Bronchial epithelial cell (primary cell): ENCODE measurements at regions not wholly inside any gene's neighbourhood (a gene's known extent, or its start where the extent isn't known, plus 50 kb on each side); places are given as distances from the start of the nearest gene placed in this dataset.

Source experiments
- DNase-seq: peaks from one replicate; pipeline ENCODE4 v3.0.0-alpha.2; 2010; ENCODE audit warnings: low read depth
- FAIRE-seq: peaks from 2 replicates; lab custom pipeline; 2011; peaks lifted over from hg19 to GRCh38; lab: Jason Lieb, UNC
- H3K27me3 ChIP-seq: 2 replicates; pipeline ENCODE4 v1.5.1; 2011; ENCODE audit warnings: low read length; ENCODE audit not compliant: control insufficient read depth, insufficient read depth
- H3K36me3 ChIP-seq: 2 replicates; pipeline ENCODE4 v1.5.1; 2011; ENCODE audit warnings: low read length; ENCODE audit not compliant: control insufficient read depth, insufficient read depth
- H3K4me3 ChIP-seq: 2 replicates; pipeline ENCODE4 v1.5.1; 2011; ENCODE audit warnings: mild to moderate bottlenecking, low read depth, low read length, control low read depth
- TF ChIP-seq, protein P1 (sequence below): IDR thresholded peaks from 2 replicates; pipeline ENCODE4 v1.5.1; 2011; ENCODE audit warnings: mild to moderate bottlenecking, moderate library complexity, low read length, control low read depth, inconsistent platforms; ENCODE audit not compliant: insufficient read depth, severe bottlenecking

DNA sequence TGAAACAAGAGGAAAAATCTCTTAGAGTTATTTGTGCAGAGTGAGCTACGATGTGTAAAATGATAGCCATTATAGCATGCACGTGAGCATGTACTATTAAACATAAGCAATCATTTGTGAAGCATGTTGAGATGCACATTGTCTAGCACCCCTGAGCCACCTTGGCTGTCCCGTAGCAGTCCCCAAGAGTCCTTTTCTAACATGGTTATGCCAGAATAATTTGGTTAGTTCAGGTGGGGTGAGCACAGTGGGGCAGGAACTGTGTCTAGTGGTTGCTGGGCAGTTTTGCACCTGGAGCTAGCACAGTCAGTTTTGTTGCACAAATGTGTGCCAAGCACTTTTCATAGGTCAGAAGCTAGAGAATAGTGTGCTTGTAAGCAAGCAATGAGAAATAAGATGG lies 809.8 kb downstream of the RNF144A start:
- no peak for DNase-seq
- Histone ChIP-seq H3K4me3 (no peak overlapping the region), H3K27me3 (no peaks in the 10 kb centered on the region), H3K36me3 (no peaks in the 10 kb centered on the region)
- FAIRE-seq: peak; percentile 32
- TF ChIP-seq, protein P1, sequence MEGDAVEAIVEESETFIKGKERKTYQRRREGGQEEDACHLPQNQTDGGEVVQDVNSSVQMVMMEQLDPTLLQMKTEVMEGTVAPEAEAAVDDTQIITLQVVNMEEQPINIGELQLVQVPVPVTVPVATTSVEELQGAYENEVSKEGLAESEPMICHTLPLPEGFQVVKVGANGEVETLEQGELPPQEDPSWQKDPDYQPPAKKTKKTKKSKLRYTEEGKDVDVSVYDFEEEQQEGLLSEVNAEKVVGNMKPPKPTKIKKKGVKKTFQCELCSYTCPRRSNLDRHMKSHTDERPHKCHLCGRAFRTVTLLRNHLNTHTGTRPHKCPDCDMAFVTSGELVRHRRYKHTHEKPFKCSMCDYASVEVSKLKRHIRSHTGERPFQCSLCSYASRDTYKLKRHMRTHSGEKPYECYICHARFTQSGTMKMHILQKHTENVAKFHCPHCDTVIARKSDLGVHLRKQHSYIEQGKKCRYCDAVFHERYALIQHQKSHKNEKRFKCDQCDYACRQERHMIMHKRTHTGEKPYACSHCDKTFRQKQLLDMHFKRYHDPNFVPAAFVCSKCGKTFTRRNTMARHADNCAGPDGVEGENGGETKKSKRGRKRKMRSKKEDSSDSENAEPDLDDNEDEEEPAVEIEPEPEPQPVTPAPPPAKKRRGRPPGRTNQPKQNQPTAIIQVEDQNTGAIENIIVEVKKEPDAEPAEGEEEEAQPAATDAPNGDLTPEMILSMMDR: no peak

DNA sequence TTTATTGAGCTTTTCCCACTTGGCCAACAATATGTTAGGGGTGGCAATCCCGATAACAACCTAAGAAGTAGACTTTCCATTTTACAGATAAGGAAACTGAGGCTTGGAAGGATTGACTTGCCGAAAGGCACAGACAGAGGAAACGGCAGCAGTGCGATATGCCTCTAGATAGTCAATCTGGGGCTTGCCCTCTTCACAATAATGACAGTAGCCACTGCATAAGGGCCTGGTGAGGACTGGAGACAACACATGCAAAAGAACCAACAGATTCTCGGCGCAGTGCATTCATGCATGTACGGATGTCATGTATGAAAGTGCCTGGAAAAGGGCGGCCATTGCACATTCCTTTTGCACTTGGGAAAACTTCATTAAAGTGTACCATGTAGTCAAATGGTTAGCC lies 811.2 kb downstream of the RNF144A start:
- Histone ChIP-seq H3K27me3 (no peaks in the 10 kb centered on the region), H3K4me3 (no peak overlapping the region), H3K36me3 (no peaks in the 10 kb centered on the region)
- no peak for FAIRE-seq
- TF ChIP-seq, protein P1: no peak
- no peak for DNase-seq

DNA sequence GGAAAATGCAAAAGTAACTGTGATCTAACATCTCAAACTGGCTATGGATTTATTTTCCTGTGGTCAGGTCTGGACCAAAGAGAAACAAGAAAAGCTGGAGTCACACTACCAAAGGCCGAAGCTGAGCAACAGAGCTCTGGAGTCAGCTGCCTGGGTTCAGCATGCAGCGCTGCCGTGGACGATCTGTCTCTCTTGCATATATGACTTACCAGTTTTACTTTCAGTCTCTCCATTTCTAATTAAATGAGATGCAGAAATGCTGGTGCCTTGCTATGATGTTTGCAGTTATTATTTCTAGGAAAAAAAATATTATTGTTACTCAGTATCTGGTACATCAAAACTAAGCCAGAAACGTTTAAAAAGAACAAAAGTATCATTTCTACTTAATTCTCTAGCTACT lies 813.2 kb downstream of the RNF144A start:
- no peak for FAIRE-seq
- Histone ChIP-seq H3K27me3 (no peaks in the 10 kb centered on the region), H3K36me3 (no peaks in the 10 kb centered on the region), H3K4me3 (no peak overlapping the region)
- TF ChIP-seq, protein P1: no peak
- DNase-seq: no peak

- TF ChIP-seq, protein P1: no peak
- no peak overlapping the region for H3K4me3 ChIP-seq
- DNase-seq (no peak), FAIRE-seq (no peak)
- H3K36me3 ChIP-seq: no peaks in the 10 kb centered on the region
- no peaks in the 10 kb centered on the region for H3K27me3 ChIP-seq
Observed at GRCh38 chr2:7730990-7731389, 813.8 kb downstream of the RNF144A start.

DNA sequence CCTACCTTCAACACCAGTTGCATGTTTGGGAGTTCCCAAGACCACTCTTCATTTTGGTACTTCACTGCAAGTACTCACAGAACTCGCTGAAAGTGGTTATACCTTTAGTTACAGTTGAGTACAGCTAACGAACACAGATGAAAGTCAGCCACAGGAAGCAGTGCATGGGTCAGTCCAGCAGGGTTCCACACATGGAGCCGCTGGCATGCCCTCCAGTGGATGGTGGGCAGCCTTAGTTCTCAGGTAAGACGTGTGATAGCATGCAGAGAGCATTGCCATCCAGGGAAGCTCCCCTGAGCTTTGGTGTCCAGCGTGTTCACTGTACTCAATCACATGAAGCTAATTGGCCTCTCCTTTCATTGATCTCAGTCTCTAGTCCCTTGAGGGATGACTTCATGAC lies 815.3 kb downstream of the RNF144A start:
- no peak for FAIRE-seq
- no peaks in the 10 kb centered on the region for H3K36me3 ChIP-seq
- DNase-seq: no peak
- H3K27me3 ChIP-seq: no peaks in the 10 kb centered on the region
- no peak overlapping the region for H3K4me3 ChIP-seq
- TF ChIP-seq, protein P1: no peak

DNA sequence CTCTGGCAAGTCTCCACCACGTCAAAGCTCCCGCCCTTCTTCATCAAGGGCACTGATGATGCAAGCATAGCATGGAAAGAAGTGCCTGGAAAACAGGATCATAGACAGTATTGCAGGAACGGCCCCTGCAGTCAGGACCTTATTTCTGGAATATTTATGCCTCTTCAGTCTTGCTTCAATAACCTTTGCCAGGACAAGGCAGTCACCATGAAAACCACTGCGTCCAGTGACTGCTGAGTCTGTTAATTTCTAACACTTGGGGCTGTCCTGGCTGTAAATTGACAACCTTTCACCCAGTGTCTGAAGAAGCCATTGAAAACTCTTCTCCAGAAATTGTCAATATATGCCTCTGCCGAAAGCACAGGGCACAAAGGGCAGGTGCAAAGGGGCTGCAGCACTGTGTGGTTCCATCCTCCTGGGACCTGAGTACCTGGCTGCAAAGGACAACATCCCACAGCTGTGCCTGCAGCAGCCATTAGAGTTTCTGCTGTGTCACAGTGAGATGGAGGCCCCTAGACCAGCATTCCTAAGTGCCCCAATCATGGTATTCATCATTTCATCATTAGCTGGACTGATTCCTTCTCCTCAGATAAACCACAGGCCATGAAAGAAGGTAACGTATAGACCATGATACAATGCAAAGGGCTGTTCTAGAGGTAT lies 819.6 kb downstream of the RNF144A start:
- H3K4me3 ChIP-seq: no peak overlapping the region
- no peak for FAIRE-seq
- TF ChIP-seq, protein P1: no peak
- DNase-seq: peak; percentile 54
- no peaks in the 10 kb centered on the region for H3K36me3 ChIP-seq
- H3K27me3 ChIP-seq: no peaks in the 10 kb centered on the region
